HK-2 (cell line): ENCODE measurements at regions not wholly inside any gene's neighbourhood (a gene's known extent, or its start where the extent isn't known, plus 50 kb on each side); places are given as distances from the start of the nearest gene placed in this dataset.

ENCODE experiments used
- DNase-seq: peaks from one replicate; pipeline ENCODE4 v3.0.0-alpha.2; 2018; ENCODE audit not compliant: unreplicated experiment

DNA sequence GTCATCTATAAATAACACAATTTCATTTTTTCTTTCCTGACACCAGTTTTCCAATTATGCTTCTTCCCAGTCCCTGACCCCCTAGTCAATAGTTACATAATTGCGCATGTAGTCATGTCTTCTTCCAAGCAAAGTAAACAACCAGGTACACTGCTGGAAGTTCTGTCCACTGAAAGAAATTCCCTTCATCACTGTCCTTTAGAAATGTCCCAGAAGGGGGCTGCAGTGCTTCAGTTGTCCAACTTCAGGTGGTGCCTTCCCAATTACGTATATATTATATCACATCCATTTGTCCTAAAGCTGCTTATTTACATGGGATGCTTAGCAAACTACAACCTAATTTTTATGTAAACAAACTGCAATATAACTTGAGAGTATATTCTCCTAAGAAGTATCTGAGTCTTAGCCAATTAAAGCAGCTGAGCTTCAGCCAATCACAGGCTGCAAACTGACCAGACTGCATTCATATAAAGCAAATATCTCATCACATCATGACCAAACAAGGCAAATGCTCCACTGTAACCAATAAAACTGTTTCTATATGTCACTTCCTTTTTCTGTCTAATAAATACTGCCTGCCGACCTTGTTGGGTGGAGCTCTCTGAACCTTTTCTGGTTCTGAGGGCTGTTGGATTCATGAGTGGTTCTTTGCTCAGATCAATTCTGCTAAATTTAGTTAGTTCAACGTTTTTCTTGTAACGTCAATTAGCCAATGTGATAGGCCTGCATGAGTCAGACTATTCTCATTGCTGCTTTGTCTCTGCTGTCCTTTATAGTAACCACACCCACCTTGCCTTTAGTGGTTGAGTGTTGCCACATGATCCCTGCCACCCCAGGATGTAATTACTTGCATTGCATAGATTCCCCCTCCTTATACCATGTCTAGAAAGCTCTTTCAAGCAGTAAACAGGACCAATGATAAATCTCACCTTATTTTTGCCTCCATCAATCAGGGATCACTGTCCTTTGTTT, 239.3 kb downstream of the ALG10B start:
- no peak for DNase-seq

DNA sequence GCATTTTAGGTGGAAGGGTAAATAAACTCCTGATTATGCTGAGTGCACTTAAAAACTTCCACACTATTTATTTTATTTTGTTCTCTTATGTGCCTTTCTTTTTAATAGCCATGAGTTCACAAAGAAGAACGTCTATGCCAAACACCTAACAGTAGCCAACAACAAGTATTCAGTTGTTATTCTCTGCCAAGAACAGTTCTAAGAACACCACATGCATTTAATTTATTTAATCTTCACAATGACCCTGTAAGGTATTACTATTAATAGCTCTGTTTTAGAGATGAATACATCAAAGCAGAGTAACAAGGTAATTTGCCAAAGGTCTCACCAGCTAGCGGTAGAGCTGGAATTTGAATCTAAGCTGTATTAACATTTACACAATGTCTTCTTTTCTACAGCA, 240.1 kb downstream of the ALG10B start:
- DNase-seq: no peak

DNA sequence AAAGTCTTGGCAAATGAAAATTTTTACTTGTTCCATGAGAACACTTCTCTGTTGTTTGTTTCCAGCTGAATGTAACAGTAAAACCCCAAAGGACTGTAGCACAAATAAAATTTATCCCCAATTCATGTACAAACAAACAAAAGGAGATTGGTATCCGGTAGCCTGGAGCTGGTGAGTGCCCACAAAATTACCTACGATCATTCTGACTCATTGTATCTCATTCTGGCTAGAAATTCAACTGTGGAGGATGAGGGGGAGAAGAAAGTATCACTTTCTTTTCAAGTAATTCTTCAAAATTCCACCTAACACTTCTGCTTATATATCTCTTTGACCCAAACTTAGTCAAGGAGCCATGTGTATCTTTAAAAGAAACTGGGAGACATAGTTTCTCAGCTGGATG, 268.5 kb downstream of the ALG10B start:
- DNase-seq: no peak

DNA sequence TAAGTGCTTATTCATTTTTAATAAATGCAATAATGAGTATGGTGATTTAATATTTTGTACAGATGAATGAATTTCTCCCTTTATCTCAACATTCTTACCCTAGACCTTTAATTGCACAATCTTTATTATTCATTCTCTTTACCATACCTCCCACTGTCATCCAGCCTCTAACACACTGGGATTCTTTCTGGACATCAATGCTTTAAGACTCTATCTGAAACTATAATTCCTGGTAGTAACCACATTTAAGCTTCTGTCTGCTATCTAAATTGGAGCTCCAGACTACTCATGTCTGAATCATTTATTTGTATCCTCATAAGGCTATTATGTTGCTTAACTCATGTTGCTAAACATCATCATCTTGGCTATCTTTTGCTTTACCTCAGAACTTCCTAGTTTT, 270.2 kb downstream of the ALG10B start:
- DNase-seq: no peak

DNA sequence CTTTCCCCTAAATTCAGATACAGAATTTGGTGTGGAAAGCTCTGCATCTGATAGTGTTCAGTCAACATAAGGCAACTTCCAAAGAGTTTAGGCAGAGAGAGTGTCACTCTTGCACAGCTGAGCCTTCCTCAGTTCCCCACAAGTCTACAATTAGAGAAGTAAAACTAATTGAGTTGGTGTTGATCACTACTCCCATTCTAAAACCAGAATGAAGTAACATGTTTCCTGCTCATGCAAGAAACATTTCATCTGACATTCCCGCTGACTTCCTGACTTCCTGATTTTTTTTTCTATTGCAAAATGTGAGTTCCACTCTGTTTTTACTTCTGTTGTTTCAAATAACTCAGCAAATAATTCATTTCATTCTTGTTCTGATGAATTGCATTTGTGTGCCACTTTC, 271.0 kb downstream of the ALG10B start:
- no peak for DNase-seq

DNA sequence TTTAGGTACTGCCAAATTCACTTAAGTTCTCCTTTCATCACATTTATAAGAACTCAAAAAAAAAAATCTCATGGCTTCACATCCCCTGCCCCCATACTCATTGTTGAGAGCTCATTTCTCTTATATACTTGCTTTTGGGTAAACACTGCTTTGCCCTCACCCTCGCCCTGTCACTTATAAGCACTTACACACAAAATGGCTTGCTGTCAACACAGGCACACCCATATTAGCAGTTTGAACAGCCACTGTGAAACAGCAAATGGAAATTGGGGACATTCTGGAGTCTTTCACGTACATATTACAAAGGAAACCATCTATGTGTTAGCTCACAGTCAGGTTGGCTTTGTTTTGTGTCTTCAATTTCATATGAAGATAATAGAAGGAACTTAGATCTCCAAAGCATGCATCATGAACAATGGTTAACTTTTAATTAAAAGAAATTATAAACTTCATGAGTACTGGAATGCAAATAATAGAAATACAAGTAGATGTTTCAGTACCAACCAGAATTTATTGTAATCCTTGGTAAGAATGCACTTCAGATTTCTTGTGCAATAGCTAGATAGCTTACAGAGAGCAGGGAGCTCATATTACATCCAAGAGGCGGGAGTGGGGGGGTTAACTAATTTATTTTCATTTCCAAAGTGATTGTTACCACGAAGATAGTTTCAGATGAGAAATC, 272.2 kb downstream of the ALG10B start:
- DNase-seq: no peak

DNA sequence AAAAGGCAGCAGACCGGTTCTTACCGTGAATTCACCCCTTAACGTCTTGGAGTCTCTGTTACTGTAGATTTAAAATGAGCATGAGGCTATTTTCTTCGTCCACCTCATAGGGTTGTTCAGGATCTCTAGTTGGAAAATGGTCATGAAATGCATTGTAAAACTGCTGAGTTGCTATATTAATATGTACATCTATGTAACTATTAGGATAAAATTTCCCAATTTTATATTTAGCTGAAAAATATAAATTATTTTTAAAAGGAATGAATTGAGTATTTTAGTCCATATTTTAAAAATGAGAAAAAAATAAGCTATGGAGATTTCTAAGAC, 272.7 kb downstream of the ALG10B start:
- no peak for DNase-seq

DNA sequence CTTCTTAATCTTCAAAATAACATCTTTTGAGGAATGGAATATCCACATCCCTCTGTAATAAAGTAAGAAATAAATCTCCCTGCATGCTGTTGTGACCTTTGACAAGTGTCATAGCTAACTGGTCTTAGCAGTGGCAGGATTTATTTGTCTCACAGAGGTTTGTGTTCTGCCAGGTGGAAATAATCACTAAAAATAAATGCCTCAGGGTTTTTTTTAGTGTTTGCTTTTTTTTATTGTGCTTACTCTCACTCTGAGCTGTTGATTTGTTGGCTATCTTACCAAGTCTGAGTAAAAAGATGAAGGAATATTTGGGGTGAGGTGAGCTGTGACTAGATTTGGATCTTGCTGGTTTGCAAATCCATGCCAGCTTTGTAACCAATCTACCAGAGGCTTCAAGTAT, 285.4 kb downstream of the ALG10B start:
- no peak for DNase-seq
